Stimulated activated CD8-positive, alpha-beta memory T cell treated with anti-CD3 and anti-CD28 coated beads, Interleukin-15, amount 100 ng/mL, for 24 hours (primary cell): ENCODE measurements at regions not wholly inside any gene's neighbourhood (a gene's known extent, or its start where the extent isn't known, plus 50 kb on each side); places are given as distances from the start of the nearest gene placed in this dataset.

Experiments used
- DNase-seq: peaks from one replicate; pipeline ENCODE4 v3.0.0-alpha.2; 2020; ENCODE audit warnings: low read depth

- DNase-seq: no peak
These were observed 123.7 kb upstream of the NCK2 start for GRCh38 chr2:105621038-105621437.

- no peak for DNase-seq
These were observed 126.4 kb upstream of the NCK2 start for GRCh38 chr2:105618351-105618659.

GRCh38 chr2:105617631-105618350 is 126.9 kb upstream of the NCK2 start:
- no peak for DNase-seq

- DNase-seq: no peak
These were observed 129.4 kb upstream of the NCK2 start for GRCh38 chr2:105615305-105615704.

- no peak for DNase-seq
These were observed 132.8 kb upstream of the NCK2 start for GRCh38 chr2:105611811-105612424.

- DNase-seq: no peak
These were observed 133.4 kb upstream of the NCK2 start for GRCh38 chr2:105611333-105611637.

GRCh38 chr2:105610576-105611332 is 134.0 kb upstream of the NCK2 start:
- no peak for DNase-seq

- no peak for DNase-seq
These were observed 134.8 kb upstream of the NCK2 start for GRCh38 chr2:105609746-105610402.

- DNase-seq: no peak
These were observed 136.7 kb upstream of the NCK2 start for GRCh38 chr2:105607920-105608504.

GRCh38 chr2:105606081-105606480 is 138.6 kb upstream of the NCK2 start:
- no peak for DNase-seq

- no peak for DNase-seq
These were observed 139.8 kb upstream of the NCK2 start for GRCh38 chr2:105604938-105605337.

GRCh38 chr2:105600949-105601794 is 143.5 kb upstream of the NCK2 start:
- no peak for DNase-seq

GRCh38 chr2:105600602-105600948 is 144.1 kb upstream of the NCK2 start:
- no peak for DNase-seq

GRCh38 chr2:105600037-105600442 is 144.7 kb upstream of the NCK2 start:
- DNase-seq: no peak

- no peak for DNase-seq
These were observed 145.6 kb upstream of the NCK2 start for GRCh38 chr2:105598829-105599698.

GRCh38 chr2:105597806-105598803 is 146.6 kb upstream of the NCK2 start:
- no peak for DNase-seq

GRCh38 chr2:105597011-105597805 is 147.5 kb upstream of the NCK2 start:
- no peak for DNase-seq

GRCh38 chr2:105596411-105596921 is 148.2 kb upstream of the NCK2 start:
- no peak for DNase-seq
